Fibroblast of lung (primary cell): ENCODE measurements at regions not wholly inside any gene's neighbourhood (a gene's known extent, or its start where the extent isn't known, plus 50 kb on each side); places are given as distances from the start of the nearest gene placed in this dataset.

ENCODE experiments used
- CTCF ChIP-seq, 2 donors: IDR thresholded peaks in 1 of 2; conservative IDR thresholded peaks in 1 of 2; 1 replicate in 1 of 2; 2 replicates in 1 of 2; pipeline ENCODE4 v1.5.1; 2011 to 2012; ENCODE audit warnings: low read length in 2 of 2, control low read depth in 1 of 2, inconsistent platforms in 1 of 2, low read depth in 1 of 2, mild to moderate bottlenecking in 1 of 2
- EZH2 ChIP-seq: IDR thresholded peaks from 2 replicates; pipeline ENCODE4 v1.5.1; 2012; ENCODE audit warnings: low read length, control low read depth, mild to moderate bottlenecking; ENCODE audit errors: missing control alignments

- TF ChIP-seq EZH2 = no peak
- TF ChIP-seq CTCF (conservative IDR thresholded peaks at IDR 0.05 in 1 of 2, IDR thresholded peaks at IDR 0.05 in 1 of 2; ENCODE audit: low read depth in 1 of 2, low read length in 2 of 2) = no peak
Observed at GRCh38 chr1:79688932-79689331, 682.4 kb upstream of the ADGRL4 start.
